ENCODE measurements at regions not wholly inside any gene's neighbourhood (a gene's known extent, or its start where the extent isn't known, plus 50 kb on each side); places are given as distances from the start of the nearest gene placed in this dataset.

DNA sequence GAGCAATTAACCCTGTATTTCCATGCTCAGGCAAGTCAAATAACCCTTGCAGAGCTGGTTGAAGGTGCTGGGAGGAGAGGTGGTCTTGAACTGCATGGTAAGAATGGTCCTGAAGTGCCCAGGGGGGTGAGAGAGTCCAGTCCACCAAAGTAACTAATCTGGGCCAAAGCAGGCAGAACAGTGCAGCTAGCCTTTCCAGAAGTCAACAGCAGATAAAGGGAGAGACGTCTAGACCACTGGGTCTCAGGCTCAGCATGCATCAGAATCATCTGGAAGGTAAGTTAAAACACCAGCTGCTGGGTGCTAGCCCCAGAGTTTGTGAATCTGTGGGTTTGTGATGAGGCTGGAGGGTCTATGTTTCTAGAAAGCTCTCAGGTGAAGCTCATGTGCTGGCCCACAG, 232.3 kb upstream of the ECI2 start:
- no peak for TF ChIP-seq EZH2 (IDR thresholded peaks at IDR 0.05)
- no peak for TF ChIP-seq POLR2AphosphoS5 (IDR thresholded peaks at IDR 0.05; ENCODE audit: borderline replicate concordance, low read depth, low read length)

Measured in SK-N-MC (cell line).